OCI-LY7 (cell line): ENCODE measurements at regions not wholly inside any gene's neighbourhood (a gene's known extent, or its start where the extent isn't known, plus 50 kb on each side); places are given as distances from the start of the nearest gene placed in this dataset.

ENCODE experiments used
- EZH2phosphoT487 ChIP-seq: fragments of 200-600 bp; sonication (generic); IDR thresholded peaks from 2 replicates; pipeline ENCODE4 v1.6.1; 2018; ENCODE audit warnings: low read depth, borderline replicate concordance, mild to moderate bottlenecking, mixed run types, antibody characterized with exemption, low read length, moderate library complexity, mixed read lengths
- TF ChIP-seq, protein P1 (sequence below): fragments of 200-600 bp; sonication (generic); conservative IDR thresholded peaks from 2 replicates; pipeline ENCODE4 v1.5.1; 2014; ENCODE audit warnings: mild to moderate bottlenecking, antibody characterized with exemption, low read length, moderate library complexity, mixed read lengths

DNA sequence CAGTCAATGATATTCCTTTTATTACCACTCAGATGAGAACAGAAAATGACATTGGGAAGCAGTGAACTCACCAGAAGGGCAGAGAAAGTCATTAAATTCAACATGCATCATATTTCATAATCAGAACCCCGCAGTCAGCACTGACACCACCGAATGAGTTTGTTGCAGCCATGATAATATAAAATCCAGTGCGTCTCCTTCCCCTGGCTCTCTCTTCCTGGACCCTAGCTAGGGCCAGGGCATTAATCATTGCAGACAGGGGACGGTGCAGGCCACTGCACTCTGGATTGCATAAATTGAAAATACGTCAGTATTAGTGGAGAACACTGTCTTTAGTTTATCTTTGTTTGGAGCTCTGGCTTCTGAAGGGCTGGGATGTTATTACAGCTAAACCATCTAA lies 931.5 kb downstream of the TYW1 start:
- TF ChIP-seq, protein P1, sequence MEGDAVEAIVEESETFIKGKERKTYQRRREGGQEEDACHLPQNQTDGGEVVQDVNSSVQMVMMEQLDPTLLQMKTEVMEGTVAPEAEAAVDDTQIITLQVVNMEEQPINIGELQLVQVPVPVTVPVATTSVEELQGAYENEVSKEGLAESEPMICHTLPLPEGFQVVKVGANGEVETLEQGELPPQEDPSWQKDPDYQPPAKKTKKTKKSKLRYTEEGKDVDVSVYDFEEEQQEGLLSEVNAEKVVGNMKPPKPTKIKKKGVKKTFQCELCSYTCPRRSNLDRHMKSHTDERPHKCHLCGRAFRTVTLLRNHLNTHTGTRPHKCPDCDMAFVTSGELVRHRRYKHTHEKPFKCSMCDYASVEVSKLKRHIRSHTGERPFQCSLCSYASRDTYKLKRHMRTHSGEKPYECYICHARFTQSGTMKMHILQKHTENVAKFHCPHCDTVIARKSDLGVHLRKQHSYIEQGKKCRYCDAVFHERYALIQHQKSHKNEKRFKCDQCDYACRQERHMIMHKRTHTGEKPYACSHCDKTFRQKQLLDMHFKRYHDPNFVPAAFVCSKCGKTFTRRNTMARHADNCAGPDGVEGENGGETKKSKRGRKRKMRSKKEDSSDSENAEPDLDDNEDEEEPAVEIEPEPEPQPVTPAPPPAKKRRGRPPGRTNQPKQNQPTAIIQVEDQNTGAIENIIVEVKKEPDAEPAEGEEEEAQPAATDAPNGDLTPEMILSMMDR = no peak
- no peak for TF ChIP-seq EZH2phosphoT487
